Motor neuron (in vitro differentiated cells): ENCODE measurements at regions not wholly inside any gene's neighbourhood (a gene's known extent, or its start where the extent isn't known, plus 50 kb on each side); places are given as distances from the start of the nearest gene placed in this dataset.
A peak's percentile ranks its signal among the peaks of the same experiment; 100 is the strongest.
"Not testable (repeated sequence)": the region's sequence is repeated elsewhere in the genome, so short reads cannot be mapped to it uniquely, and the experiment has no call there.

Source experiments
- ATAC-seq, 8 experiments: fragments of 200-7000 bp; cut with Tn5 transposase; replicated peaks in 6 of 8; 2 replicates each; pipeline ENCODE4 v1.8.0; 2021; ENCODE audit warnings: mild to moderate bottlenecking in 8 of 8, moderate library complexity in 8 of 8
- H3K27ac ChIP-seq, 2 donors: fragments of 250-450 bp; sonication (Bioruptor Pico); 2 replicates each; pipeline ENCODE4 v1.9.0; 2021; ENCODE audit warnings: antibody characterized with exemption in 2 of 2, mild to moderate bottlenecking in 2 of 2, moderate library complexity in 1 of 2
- H3K4me1 ChIP-seq, 2 donors: fragments of 250-450 bp; sonication (Bioruptor Pico); replicated peaks in 1 of 2; 2 replicates each; pipeline ENCODE4 v1.6.1; 2021; ENCODE audit warnings: antibody characterized with exemption in 2 of 2, mild to moderate bottlenecking in 2 of 2, moderate library complexity in 1 of 2
- H3K4me3 ChIP-seq, 5 donors: fragments of 250-450 bp; sonication (Bioruptor Pico); 2 replicates each; pipeline ENCODE4 v1.9.0; 2021; ENCODE audit warnings: antibody characterized with exemption in 5 of 5, mild to moderate bottlenecking in 5 of 5, moderate library complexity in 4 of 5
- WGBS, 10 experiments: fragments of 450-650 bp; shearing (Covaris generic); methylation state at CpG; one replicate each; pipeline ENCODE4 v1.0.0; 2022; 5-methylcytosine and 5-hydroxymethylcytosine counted together
- in situ Hi-C, 9 experiments: fragments of 400-800 bp; cut with MboI; loops; one replicate each; pipeline ENCODE4 v1.15.0; 2021; ENCODE audit warnings: low sequenced_read_pairs in 9 of 9, low pct_unique_long_range_greater_than_20kb in 2 of 9; ENCODE audit not compliant: unreplicated experiment in 9 of 9

DNA sequence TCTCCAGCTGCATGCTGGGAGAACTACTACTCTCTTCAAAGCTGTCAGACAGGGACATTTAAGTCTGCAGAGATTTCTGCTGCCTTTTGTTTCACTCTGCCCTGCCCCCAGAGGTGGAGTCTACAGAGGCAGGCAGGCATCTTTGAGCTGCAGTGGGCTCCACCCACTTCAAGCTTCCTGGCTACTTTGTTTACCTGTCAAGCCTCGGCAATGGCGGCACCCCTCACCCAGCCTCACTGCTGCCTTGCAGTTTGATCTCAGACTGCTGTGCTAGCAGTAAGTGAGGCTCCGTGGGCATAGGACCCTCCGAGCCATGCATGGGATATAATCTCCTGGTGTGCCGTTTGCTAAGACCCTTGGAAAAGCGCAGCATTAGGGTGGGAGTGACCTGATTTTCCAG is 61.7 kb downstream of the DMRTA1 start:
- in situ Hi-C loops, H3K4me1 ChIP-seq, ATAC-seq, H3K27ac ChIP-seq, H3K4me3 ChIP-seq: not testable (repeated sequence)
- WGBS, 10 experiments = 0 to 100% (median 33%) methylated on average over 1 to 3 of the region's 6 CpGs; no CpG with 5 or more reads in 7 of the 10 experiments

DNA sequence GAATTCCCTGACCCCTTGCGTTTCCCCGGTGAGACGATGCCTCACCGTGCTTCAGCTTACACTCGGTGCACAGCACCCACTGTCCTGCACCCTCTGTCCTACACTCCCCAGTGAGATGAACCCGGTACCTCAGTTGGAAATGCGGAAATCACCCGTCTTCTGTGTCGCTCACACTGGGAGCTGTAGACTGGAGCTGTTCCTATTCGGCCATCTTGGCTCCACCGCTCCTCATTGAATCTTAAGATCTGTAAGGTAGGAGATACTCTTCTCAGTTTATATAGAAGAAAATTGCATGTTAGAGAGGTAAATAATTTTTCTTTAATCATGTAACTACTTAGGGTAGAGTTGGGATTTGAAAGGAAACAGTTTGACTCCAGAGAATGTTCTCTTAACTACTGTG is 62.2 kb downstream of the DMRTA1 start:
- Histone ChIP-seq H3K27ac (no peak overlapping the region), H3K4me3 (no peak overlapping the region), H3K4me1 (no peaks in the 10 kb centered on the region)
- no peak for ATAC-seq
- 30 to 100% (median 100%) methylated on average over 1 to 5 of the region's 11 CpGs; no CpG with 5 or more reads in 5 of the 10 experiments for WGBS, 10 experiments
- in situ Hi-C loops = no loop called here

DNA sequence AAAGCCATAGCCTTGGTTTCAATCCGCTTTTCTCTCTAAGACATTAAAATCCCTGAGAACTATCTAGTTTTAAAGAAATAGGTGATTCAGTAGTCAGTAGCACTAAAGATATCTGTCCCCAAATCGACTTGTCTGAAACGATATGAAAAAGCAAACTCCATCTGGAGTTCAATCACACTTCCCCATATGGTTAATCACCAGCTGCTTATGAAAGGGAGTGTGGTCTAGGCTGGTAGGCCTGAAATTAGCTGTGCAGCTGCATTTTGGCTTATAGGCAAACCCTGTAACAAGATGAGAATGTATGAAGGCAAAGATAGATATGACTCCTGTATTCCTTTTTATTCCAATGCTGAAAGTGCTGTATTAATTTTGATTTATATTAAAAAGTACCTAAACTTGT is 65.9 kb downstream of the DMRTA1 start:
- in situ Hi-C loops = no loop called here
- no peak for ATAC-seq
- no peak overlapping the region for H3K27ac ChIP-seq
- H3K4me1 ChIP-seq = no peaks in the 10 kb centered on the region
- WGBS, 10 experiments = 27 to 96% (median 84%) methylated on average over 1 to 3 of the region's 3 CpGs; no CpG with 5 or more reads in 2 of the 10 experiments
- no peak overlapping the region for H3K4me3 ChIP-seq

DNA sequence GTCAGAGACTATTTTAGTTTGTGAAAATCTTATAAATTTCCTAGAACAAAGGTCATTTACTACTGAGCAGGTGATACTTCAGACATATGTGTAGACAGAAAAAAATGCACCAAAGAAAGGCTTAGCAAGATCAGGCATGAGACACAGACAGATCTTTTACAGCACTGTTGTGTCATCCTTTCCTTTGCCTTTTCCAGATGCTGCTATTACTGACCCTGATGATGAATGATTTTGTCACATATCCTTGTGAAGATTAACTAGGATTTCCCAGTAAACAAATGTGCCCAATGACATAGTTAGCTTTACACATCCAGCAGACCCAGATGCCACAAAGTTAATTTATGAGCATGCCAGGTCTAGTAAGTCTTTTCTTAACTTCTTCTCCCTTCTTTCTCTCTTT is 68.2 kb downstream of the DMRTA1 start:
- H3K4me1 ChIP-seq = no peaks in the 10 kb centered on the region
- ATAC-seq = peak in 4 of 8 experiments; percentile 40 to 73 (median 60)
- in situ Hi-C loops = no loop called here
- H3K27ac ChIP-seq = no peak overlapping the region
- H3K4me3 ChIP-seq = no peak overlapping the region

DNA sequence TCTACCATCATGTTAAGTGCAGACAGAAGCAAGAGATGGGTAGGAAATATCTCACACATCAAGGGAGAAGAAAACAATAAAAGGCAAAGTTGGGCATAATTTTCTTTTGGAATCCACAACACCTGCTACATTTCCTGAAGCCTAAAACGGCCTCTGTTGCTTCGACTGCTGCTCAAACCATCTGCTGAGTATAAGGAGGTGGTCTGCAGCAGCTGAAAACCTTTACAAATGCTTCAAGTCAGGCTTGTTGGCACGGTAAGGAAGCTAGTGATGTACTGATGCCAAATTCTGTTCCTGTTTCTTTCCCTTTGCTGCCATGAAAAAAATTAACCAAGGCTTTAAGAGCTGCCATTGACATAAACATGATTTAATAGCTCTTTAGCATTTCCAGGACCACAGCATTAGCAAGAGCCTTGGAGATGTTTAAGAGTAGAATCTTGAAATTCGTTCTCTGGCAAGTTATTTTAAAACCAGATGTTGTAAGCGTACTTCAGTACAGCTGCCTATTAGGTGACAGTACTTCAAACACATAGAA is 75.6 kb downstream of the DMRTA1 start:
- in situ Hi-C loops = no loop called here
- 11 to 78% (median 62%) methylated on average over 1 to 5 of the region's 5 CpGs; no CpG with 5 or more reads in 2 of the 10 experiments for WGBS, 10 experiments

DNA sequence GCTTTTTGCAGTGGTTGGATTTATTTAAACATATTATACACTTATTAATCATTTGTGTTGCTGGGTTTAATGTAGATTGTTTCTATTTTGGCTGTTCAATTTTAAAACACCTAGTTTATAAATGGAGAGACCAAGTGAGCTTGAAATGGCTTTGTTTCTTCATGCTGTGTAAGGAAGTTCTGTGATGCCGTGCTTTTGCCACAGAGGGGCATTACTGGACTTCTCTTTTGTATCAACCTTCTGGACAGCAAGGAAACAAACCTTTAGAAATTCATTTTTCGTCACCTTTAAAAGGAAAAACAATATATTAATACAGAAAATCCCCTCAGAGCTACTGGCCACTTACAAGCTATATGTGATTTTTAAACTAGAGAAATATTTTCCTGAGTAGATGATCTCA is 81.9 kb downstream of the DMRTA1 start:
- Histone ChIP-seq H3K4me1 (no peaks in the 10 kb centered on the region), H3K27ac (no peak overlapping the region), H3K4me3 (no peak overlapping the region)
- ATAC-seq = peak in 7 of 8 experiments; percentile 44 to 74 (median 52)
- in situ Hi-C loops = loop anchor here in 1 of 9 experiments (25.0 kb wide), 1 partner anchor 284 kb away; no protein-coding TSS in a partner anchor
- 0 to 71% (median 33%) methylated on average over 1 to 2 of the region's 2 CpGs for WGBS, 10 experiments

More for the DNA sequence above, 75.6 kb downstream of the DMRTA1 start:
- Histone ChIP-seq H3K27ac (no peak overlapping the region), H3K4me1 (no peaks in the 10 kb centered on the region), H3K4me3 (no peak overlapping the region)
- peak in 1 of 8 experiments; percentile 9 for ATAC-seq

DNA sequence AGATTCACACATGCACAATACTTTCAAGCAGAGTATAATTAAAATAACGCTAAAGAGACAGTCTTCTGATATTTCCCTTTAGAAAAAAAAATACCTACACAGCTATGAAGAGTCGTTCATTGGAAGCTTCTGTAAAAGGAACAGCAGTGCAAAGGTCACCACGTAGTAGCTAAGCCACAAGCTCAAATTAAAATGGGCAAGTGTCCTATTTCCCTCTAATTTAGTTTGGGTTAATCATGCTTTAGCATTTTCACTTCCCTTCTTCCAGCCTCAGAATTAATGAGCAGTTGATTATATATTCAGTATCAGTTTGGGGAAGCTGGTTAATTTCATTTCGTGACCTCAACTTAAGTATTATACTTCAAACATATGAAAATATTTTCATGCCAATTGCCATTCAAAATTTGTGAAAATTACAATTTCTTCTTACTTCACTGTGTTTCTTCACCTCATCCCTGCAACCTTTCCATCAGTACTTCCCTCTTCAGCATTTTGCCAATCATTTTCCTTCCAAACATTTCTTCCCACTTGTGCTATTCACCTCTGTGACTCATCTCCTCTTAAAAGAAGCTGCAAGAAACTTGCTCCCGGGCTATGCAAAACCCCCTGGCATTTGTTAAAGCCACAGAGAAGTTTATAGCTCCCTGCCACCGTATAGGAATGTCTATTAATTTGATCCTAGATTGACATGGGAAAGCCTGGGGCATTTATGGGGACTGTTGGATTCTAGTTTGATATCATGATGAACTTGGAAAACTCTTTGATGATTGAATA is 83.0 kb downstream of the DMRTA1 start:
- ATAC-seq = peak in 2 of 8 experiments; percentile 44 to 46
- in situ Hi-C loops = loop anchor here in 1 of 9 experiments (25.0 kb wide), 1 partner anchor 283 kb away; no protein-coding TSS in a partner anchor

DNA sequence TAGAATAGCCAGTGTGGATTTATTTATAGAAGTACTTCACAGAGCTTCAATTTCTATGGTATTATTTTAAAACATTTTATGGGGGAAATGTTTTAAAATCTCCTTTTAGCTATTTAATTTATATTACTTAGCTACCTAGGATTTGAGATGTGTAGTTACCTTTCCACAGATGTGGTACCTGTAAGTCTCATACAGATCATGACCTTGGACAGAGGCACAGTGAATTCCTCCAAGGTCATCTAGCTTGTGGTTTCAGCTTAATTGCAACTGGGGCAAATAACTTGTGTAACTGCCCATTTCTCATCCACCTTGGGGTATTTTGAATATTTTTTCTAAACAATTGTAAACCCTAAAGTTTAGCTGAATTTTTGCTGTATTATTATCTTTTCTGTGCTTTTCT is 89.2 kb downstream of the DMRTA1 start:
- no peaks in the 10 kb centered on the region for H3K4me1 ChIP-seq
- ATAC-seq = no peak
- in situ Hi-C loops = loop anchor here in 1 of 9 experiments (25.0 kb wide), 1 partner anchor 277 kb away; no protein-coding TSS in a partner anchor
- no peak overlapping the region for H3K27ac ChIP-seq
- H3K4me3 ChIP-seq = no peak overlapping the region

More for the DNA sequence above, 83.0 kb downstream of the DMRTA1 start:
- Histone ChIP-seq H3K27ac (no peak overlapping the region), H3K4me3 (no peak overlapping the region), H3K4me1 (no peaks in the 10 kb centered on the region)
- 18 to 93% (median 61%) methylated on average over 2 to 6 of the region's 6 CpGs for WGBS, 10 experiments

DNA sequence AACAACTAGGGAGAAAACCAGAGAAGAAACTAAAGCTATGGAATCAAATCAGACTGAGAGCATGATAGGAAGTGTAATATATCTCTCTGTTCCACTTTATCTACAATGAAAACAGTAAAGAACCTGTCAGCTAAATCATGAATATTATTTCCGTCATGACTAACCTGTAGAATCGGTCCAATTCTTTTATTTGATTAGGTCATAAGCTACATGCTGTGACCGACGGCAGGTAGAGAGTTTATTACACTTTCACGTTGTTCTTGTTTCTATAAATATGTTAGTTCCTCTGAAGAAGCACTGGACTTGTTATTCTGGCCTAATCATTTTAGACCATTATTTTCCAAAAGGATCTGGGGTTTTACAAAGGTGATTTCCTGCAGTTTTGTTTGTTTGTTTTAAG is 91.1 kb downstream of the DMRTA1 start:
- no peak overlapping the region for H3K4me3 ChIP-seq
- no peak overlapping the region for H3K27ac ChIP-seq
- in situ Hi-C loops = loop anchor here in 1 of 9 experiments (25.0 kb wide), 1 partner anchor 275 kb away; no protein-coding TSS in a partner anchor
- WGBS, 10 experiments = 43 to 100% (median 88%) methylated on average over 1 to 5 of the region's 5 CpGs
- no peak for ATAC-seq
- no peaks in the 10 kb centered on the region for H3K4me1 ChIP-seq

DNA sequence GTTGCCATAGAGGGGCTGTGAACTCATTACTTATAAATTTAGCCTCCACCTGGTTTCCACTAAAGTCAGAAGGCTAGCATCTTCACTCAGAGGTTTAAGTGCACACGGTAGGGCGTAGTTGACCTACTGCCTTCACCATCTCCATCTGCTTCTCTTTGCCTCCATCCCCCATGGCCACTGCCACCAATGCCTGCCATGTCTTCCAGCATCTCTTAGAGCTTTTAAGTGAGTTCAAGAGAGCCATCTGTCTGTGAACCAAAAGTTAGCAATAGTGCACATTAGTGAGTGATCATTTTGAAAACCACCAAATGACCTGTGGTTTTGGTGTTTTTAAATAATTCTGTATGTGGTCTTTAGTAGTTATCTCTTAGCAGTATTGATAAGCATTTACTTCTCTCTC is 102.0 kb downstream of the DMRTA1 start:
- Histone ChIP-seq H3K4me3 (no peak overlapping the region), H3K27ac (no peak overlapping the region), H3K4me1 (no peaks in the 10 kb centered on the region)
- ATAC-seq = no peak
- 7 to 100% (median 83%) methylated on average over 1 to 2 of the region's 2 CpGs; no CpG with 5 or more reads in 2 of the 10 experiments for WGBS, 10 experiments
- in situ Hi-C loops = loop anchor here in 1 of 9 experiments (25.0 kb wide), 1 partner anchor 264 kb away; no protein-coding TSS in a partner anchor

DNA sequence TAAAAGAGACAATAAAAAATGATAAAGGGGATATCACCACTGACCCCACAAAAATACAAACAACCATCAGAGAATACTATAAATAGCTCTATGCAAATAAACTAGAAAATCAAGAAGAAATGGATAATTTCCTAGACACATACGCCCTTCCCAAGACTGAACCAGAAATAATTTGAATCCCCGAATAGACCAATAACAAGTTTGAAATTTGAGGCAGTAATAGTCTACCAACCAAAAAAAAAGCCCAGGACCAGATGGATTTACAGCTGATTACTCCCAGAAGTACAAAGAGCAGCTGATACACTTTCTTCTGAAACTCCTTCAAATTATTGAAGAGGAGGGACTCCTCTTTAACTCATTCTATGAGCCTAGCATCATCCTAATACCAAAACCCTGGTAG is 128.1 kb downstream of the DMRTA1 start:
- peak in 2 of 8 experiments; percentile 54 to 94 for ATAC-seq
- Histone ChIP-seq H3K4me1 (no peaks in the 10 kb centered on the region), H3K4me3 (no peak overlapping the region), H3K27ac (no peak overlapping the region)
- in situ Hi-C loops = no loop called here
- whole genome bisulfite sequencing, 10 experiments = 0 to 89% (median 69%) methylated on average over 1 to 2 of the region's 2 CpGs; no CpG with 5 or more reads in 1 of the 10 experiments

DNA sequence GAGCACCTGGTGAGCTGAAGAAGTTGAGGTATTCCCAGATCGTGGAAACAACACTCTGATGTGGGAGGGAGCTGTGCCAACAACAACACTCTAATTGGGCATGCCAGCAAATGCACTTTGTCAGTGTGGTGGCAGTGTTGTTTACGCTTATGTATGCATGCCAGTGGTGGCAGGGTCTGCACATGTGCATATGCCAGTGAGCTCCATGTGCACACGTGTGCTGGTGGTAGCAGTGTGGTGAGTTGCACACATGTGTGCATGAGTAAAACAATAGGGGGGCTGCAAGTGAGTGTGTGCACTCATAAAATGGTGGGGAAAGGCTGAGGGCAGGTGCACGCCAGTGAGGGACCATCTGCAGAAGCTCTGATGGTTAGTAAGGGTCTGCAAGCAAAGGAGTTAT is 134.2 kb downstream of the DMRTA1 start:
- Histone ChIP-seq H3K4me1 (no peaks in the 10 kb centered on the region), H3K4me3 (no peak overlapping the region), H3K27ac (no peak overlapping the region)
- no peak for ATAC-seq
- in situ Hi-C loops = no loop called here
- WGBS, 10 experiments = 33 to 100% (median 67%) methylated on average over 1 to 3 of the region's 4 CpGs; no CpG with 5 or more reads in 4 of the 10 experiments

DNA sequence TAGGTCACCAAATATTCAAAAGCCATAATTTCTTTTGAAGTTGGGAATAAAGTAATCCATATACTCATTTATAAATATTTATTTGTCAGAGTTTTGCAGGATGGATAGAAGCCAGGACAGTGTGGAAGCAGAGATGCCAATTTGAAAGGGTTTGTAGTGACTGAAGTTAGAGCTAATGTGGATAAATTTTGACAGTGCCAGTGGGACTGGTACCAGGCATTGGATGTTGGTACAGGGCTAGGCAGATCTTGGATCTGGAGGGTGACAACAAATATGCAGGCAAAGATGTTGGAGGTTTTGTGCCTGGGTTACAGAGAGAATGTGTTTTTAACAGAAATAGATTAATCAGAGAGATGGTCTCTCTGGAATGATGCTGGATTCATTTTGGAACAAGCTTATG is 135.6 kb downstream of the DMRTA1 start:
- ATAC-seq = no peak
- in situ Hi-C loops = no loop called here
- no peak overlapping the region for H3K4me3 ChIP-seq
- H3K4me1 ChIP-seq = no peaks in the 10 kb centered on the region
- no peak overlapping the region for H3K27ac ChIP-seq
